WTC11 (cell line): ENCODE measurements at regions not wholly inside any gene's neighbourhood (a gene's known extent, or its start where the extent isn't known, plus 50 kb on each side); places are given as distances from the start of the nearest gene placed in this dataset.

Source experiments
- JUN ChIP-seq: sonication (generic); formaldehyde crosslinking; IDR thresholded peaks from 2 replicates; pipeline ENCODE4 v1.8.0; 2023; ENCODE audit warnings: mild to moderate bottlenecking, missing genetic modification reagents
- TF ChIP-seq, protein P1 (sequence below): sonication (generic); formaldehyde crosslinking; IDR thresholded peaks from 2 replicates; pipeline ENCODE4 v1.8.1; 2023; ENCODE audit warnings: mild to moderate bottlenecking, missing genetic modification reagents, moderate library complexity

DNA sequence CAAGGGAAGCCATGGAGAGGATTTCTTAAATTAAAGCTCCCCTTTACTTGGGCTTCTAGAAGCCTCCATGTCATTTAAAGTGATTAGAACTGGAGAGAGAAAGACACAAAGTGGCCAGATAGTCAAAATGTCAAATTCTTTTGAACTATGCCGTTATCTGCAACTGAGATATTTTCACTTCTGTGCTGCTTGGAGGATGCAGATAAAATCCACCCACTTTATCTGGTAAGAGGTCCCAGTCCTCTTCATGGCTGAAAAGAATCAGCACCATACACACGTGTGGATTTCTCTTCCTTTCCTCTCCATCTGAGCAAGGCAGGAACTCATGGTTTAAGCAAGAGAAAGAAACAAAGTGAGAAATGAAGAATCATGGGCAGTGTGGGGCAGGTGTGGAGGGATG lies 276.9 kb upstream of the RUNX1 start:
- no peak for TF ChIP-seq JUN (CRISPR knock-in tag)
- TF ChIP-seq, protein P1, sequence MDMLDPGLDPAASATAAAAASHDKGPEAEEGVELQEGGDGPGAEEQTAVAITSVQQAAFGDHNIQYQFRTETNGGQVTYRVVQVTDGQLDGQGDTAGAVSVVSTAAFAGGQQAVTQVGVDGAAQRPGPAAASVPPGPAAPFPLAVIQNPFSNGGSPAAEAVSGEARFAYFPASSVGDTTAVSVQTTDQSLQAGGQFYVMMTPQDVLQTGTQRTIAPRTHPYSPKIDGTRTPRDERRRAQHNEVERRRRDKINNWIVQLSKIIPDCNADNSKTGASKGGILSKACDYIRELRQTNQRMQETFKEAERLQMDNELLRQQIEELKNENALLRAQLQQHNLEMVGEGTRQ (CRISPR knock-in tag), result no peak
